ENCODE measurements at regions not wholly inside any gene's neighbourhood (a gene's known extent, or its start where the extent isn't known, plus 50 kb on each side); places are given as distances from the start of the nearest gene placed in this dataset.

GRCh38 chr20:22924046-22924737, 110.9 kb upstream of the SSTR4 start:
- no peak for TF ChIP-seq CTCF (IDR thresholded peaks at IDR 0.05; ENCODE audit: insufficient read depth, low read length, poor library complexity, severe bottlenecking)
- no peak for TF ChIP-seq EZH2phosphoT487 (conservative IDR thresholded peaks at IDR 0.05; ENCODE audit: low read length)
- H3K36me3 ChIP-seq (ENCODE audit: low read length): no peaks in the 10 kb centered on the region
- H3K79me2 ChIP-seq (ENCODE audit: insufficient read depth, low read length): no peaks in the 10 kb centered on the region
- no peaks in the 10 kb centered on the region for H4K20me1 ChIP-seq (ENCODE audit: low read depth, low read length)
- H3F3A ChIP-seq (ENCODE audit: insufficient read depth): no peaks in the 10 kb centered on the region
- no peak overlapping the region for H2AFZ ChIP-seq (ENCODE audit: low read depth, low read length, severe bottlenecking)
- no peak overlapping the region for H3K9ac ChIP-seq (ENCODE audit: low read length)
- H3K4me3 ChIP-seq (ENCODE audit: insufficient read depth, low read length, poor library complexity, severe bottlenecking): no peak overlapping the region
- H3K9me3 ChIP-seq (ENCODE audit: insufficient read depth, low read length): no peaks in the 10 kb centered on the region
- H3K9me2 ChIP-seq (replicated peaks; ENCODE audit: insufficient read depth, low read length): no peaks in the 10 kb centered on the region; the same call in 1 of the 2 replicates
- no peaks in the 10 kb centered on the region for H3K27me3 ChIP-seq (ENCODE audit: low read length)
- no peak overlapping the region for H3K4me2 ChIP-seq (ENCODE audit: low read depth, low read length, poor library complexity, severe bottlenecking)
- no peak overlapping the region for H3K27ac ChIP-seq (ENCODE audit: low read depth, low read length)

GRCh38 chr20:22924949-22925612, 110.0 kb upstream of the SSTR4 start:
- H3K4me3 ChIP-seq (ENCODE audit: insufficient read depth, low read length, poor library complexity, severe bottlenecking): no peak overlapping the region
- H4K20me1 ChIP-seq (ENCODE audit: low read depth, low read length): no peaks in the 10 kb centered on the region
- H3K79me2 ChIP-seq (ENCODE audit: insufficient read depth, low read length): no peaks in the 10 kb centered on the region
- no peaks in the 10 kb centered on the region for H3K36me3 ChIP-seq (ENCODE audit: low read length)
- no peak overlapping the region for H3K4me2 ChIP-seq (ENCODE audit: low read depth, low read length, poor library complexity, severe bottlenecking)
- no peak overlapping the region for H3K27ac ChIP-seq (ENCODE audit: low read depth, low read length)
- no peaks in the 10 kb centered on the region for H3K9me2 ChIP-seq (replicated peaks; ENCODE audit: insufficient read depth, low read length)
- H3K9me3 ChIP-seq (ENCODE audit: insufficient read depth, low read length): no peaks in the 10 kb centered on the region
- TF ChIP-seq EZH2phosphoT487 (conservative IDR thresholded peaks at IDR 0.05; ENCODE audit: low read length) (no peak), CTCF (IDR thresholded peaks at IDR 0.05; ENCODE audit: insufficient read depth, low read length, poor library complexity, severe bottlenecking) (no peak)
- H2AFZ ChIP-seq (ENCODE audit: low read depth, low read length, severe bottlenecking): no peak overlapping the region
- no peaks in the 10 kb centered on the region for H3F3A ChIP-seq (ENCODE audit: insufficient read depth)
- no peak overlapping the region for H3K9ac ChIP-seq (ENCODE audit: low read length)
- no peaks in the 10 kb centered on the region for H3K27me3 ChIP-seq (ENCODE audit: low read length)

GRCh38 chr20:22925613-22925983, 109.5 kb upstream of the SSTR4 start:
- Histone ChIP-seq H3K4me3 (ENCODE audit: insufficient read depth, low read length, poor library complexity, severe bottlenecking) (no peak overlapping the region), H3K9ac (ENCODE audit: low read length) (no peak overlapping the region), H3K9me2 (replicated peaks; ENCODE audit: insufficient read depth, low read length) (no peaks in the 10 kb centered on the region), H3K27ac (ENCODE audit: low read depth, low read length) (no peak overlapping the region), H3K4me2 (ENCODE audit: low read depth, low read length, poor library complexity, severe bottlenecking) (no peak overlapping the region), H4K20me1 (ENCODE audit: low read depth, low read length) (no peaks in the 10 kb centered on the region), H3K79me2 (ENCODE audit: insufficient read depth, low read length) (no peaks in the 10 kb centered on the region), H3F3A (ENCODE audit: insufficient read depth) (no peaks in the 10 kb centered on the region), H3K9me3 (ENCODE audit: insufficient read depth, low read length) (no peaks in the 10 kb centered on the region), H3K36me3 (ENCODE audit: low read length) (no peaks in the 10 kb centered on the region), H2AFZ (ENCODE audit: low read depth, low read length, severe bottlenecking) (no peak overlapping the region), H3K27me3 (ENCODE audit: low read length) (no peaks in the 10 kb centered on the region)
- TF ChIP-seq EZH2phosphoT487 (conservative IDR thresholded peaks at IDR 0.05; ENCODE audit: low read length) (no peak), CTCF (IDR thresholded peaks at IDR 0.05; ENCODE audit: insufficient read depth, low read length, poor library complexity, severe bottlenecking) (no peak)

All from SU-DHL-6 (cell line).